Parathyroid adenoma (tissue), 2 donors: ENCODE measurements at regions not wholly inside any gene's neighbourhood (a gene's known extent, or its start where the extent isn't known, plus 50 kb on each side); places are given as distances from the start of the nearest gene placed in this dataset.
"Not testable (repeated sequence)": the region's sequence is repeated elsewhere in the genome, so short reads cannot be mapped to it uniquely, and the experiment has no call there.

Experiments
- H2AFZ ChIP-seq: fragments of 300-600 bp; sonication (generic); one replicate; pipeline ENCODE4 v1.7.0; 2017; ENCODE audit warnings: antibody characterized with exemption, mild to moderate bottlenecking
- H3K27ac ChIP-seq: fragments of 300-600 bp; sonication (generic); one replicate; pipeline ENCODE4 v1.7.0; 2017
- H3K27me3 ChIP-seq: fragments of 300-600 bp; sonication (generic); one replicate; pipeline ENCODE4 v1.7.0; 2017; ENCODE audit warnings: low read length; ENCODE audit not compliant: control insufficient read depth, insufficient read depth
- H3K36me3 ChIP-seq: fragments of 300-600 bp; sonication (generic); one replicate; pipeline ENCODE4 v1.7.0; 2017; ENCODE audit warnings: low read length; ENCODE audit not compliant: control insufficient read depth, insufficient read depth
- H3K4me1 ChIP-seq: fragments of 300-600 bp; sonication (generic); one replicate; pipeline ENCODE4 v1.7.0; 2017; ENCODE audit warnings: control low read depth
- H3K4me2 ChIP-seq: fragments of 300-600 bp; sonication (generic); one replicate; pipeline ENCODE4 v1.7.0; 2017; ENCODE audit warnings: low read length
- H3K4me3 ChIP-seq: fragments of 300-600 bp; sonication (generic); one replicate; pipeline ENCODE4 v1.7.0; 2017; ENCODE audit warnings: low read depth, low read length
- H3K79me2 ChIP-seq: fragments of 300-600 bp; sonication (generic); one replicate; pipeline ENCODE4 v1.7.0; 2017; ENCODE audit warnings: control low read depth
- H3K9ac ChIP-seq: fragments of 300-600 bp; sonication (generic); one replicate; pipeline ENCODE4 v1.7.0; 2017; ENCODE audit warnings: mild to moderate bottlenecking
- H3K9me3 ChIP-seq: fragments of 300-600 bp; sonication (generic); one replicate; pipeline ENCODE4 v1.7.0; 2017; ENCODE audit warnings: low read length; ENCODE audit not compliant: control insufficient read depth
- TF ChIP-seq, protein P1 (sequence below): fragments of 300-600 bp; sonication (generic); IDR thresholded peaks from one replicate; pipeline ENCODE4 v1.7.0; 2017; ENCODE audit warnings: antibody characterized with exemption, mild to moderate bottlenecking
- donor health status: primary hyperparathyroidism.

DNA sequence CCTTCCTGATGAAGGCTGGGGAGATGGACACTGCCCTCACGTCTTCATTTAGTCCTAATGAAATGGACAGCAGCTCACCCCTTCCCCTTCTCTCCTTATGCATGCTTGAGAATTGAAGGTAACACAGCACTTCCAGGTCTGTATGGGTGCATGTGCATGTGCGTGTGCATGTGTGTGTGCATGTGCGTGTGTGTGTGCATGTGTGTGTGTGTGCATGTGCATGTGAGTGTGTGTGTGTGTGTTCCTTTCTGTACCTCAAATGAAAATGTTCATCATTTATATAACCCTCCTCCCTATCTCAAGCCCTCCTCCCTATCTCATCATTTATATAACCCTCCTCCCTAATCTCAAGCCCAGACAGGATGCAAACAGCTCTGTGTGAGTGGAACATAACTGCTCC lies 444.8 kb downstream of the MAT2B start:
- H3K27me3 ChIP-seq: no peaks in the 10 kb centered on the region
- H3K4me2 ChIP-seq: no peak overlapping the region
- no peaks in the 10 kb centered on the region for H3K36me3 ChIP-seq
- no peak overlapping the region for H2AFZ ChIP-seq
- H3K27ac ChIP-seq: no peak overlapping the region
- H3K4me1 ChIP-seq: no peaks in the 10 kb centered on the region
- H3K9me3 ChIP-seq: no peaks in the 10 kb centered on the region
- no peak overlapping the region for H3K9ac ChIP-seq
- TF ChIP-seq, protein P1, sequence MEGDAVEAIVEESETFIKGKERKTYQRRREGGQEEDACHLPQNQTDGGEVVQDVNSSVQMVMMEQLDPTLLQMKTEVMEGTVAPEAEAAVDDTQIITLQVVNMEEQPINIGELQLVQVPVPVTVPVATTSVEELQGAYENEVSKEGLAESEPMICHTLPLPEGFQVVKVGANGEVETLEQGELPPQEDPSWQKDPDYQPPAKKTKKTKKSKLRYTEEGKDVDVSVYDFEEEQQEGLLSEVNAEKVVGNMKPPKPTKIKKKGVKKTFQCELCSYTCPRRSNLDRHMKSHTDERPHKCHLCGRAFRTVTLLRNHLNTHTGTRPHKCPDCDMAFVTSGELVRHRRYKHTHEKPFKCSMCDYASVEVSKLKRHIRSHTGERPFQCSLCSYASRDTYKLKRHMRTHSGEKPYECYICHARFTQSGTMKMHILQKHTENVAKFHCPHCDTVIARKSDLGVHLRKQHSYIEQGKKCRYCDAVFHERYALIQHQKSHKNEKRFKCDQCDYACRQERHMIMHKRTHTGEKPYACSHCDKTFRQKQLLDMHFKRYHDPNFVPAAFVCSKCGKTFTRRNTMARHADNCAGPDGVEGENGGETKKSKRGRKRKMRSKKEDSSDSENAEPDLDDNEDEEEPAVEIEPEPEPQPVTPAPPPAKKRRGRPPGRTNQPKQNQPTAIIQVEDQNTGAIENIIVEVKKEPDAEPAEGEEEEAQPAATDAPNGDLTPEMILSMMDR: no peak
- no peaks in the 10 kb centered on the region for H3K79me2 ChIP-seq
- no peak overlapping the region for H3K4me3 ChIP-seq

DNA sequence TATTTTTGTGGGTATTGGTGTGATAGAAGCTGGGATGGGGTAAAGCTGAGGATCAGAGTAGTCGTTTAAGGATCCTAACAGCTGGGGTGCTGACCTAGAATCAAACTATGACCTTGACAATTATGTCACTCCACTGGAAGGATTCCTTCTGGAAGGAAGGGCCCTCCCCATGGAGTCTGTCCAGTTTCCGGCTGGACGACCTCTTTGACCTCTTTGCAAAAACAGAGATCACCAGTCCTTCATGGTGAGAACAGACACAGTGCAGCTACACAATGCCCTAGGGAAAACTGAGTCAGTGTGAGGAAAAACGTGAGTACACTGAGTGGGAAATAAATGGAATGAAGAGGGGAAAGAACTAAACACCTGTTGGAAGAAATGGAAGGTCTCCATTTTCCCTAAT lies 445.6 kb downstream of the MAT2B start:
- Histone ChIP-seq H3K9ac (no peak overlapping the region), H3K27me3 (no peaks in the 10 kb centered on the region), H3K4me2 (no peak overlapping the region), H3K27ac (no peak overlapping the region), H2AFZ (no peak overlapping the region), H3K36me3 (no peaks in the 10 kb centered on the region), H3K4me3 (no peak overlapping the region), H3K9me3 (no peaks in the 10 kb centered on the region), H3K79me2 (no peaks in the 10 kb centered on the region), H3K4me1 (no peaks in the 10 kb centered on the region)
- TF ChIP-seq, protein P1: no peak

DNA sequence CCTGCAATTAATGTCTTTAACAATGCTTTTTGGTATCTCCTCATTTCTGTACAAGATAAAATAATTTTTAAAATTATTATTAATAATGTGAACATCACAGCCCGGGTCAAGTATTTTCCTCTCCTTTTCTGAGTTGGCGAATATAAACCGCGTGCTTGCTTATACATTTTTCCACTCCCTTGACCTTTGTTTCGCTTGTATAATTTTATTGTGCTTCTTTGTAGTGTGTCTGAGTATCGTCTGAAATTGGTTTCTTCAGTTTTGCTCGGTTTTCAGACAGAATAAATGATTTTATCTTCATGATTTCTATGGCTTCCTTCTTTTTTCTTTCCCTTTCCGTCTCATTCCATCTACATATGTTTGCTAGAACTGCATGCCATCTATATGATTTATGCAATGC lies 448.5 kb downstream of the MAT2B start:
- no peaks in the 10 kb centered on the region for H3K36me3 ChIP-seq
- no peak overlapping the region for H3K27ac ChIP-seq
- no peak overlapping the region for H3K4me3 ChIP-seq
- H3K27me3 ChIP-seq: no peaks in the 10 kb centered on the region
- no peaks in the 10 kb centered on the region for H3K9me3 ChIP-seq
- H3K79me2 ChIP-seq: no peaks in the 10 kb centered on the region
- no peaks in the 10 kb centered on the region for H3K4me1 ChIP-seq
- TF ChIP-seq, protein P1: no peak
- H3K4me2 ChIP-seq: no peak overlapping the region
- H3K9ac ChIP-seq: no peak overlapping the region
- H2AFZ ChIP-seq: no peak overlapping the region

DNA sequence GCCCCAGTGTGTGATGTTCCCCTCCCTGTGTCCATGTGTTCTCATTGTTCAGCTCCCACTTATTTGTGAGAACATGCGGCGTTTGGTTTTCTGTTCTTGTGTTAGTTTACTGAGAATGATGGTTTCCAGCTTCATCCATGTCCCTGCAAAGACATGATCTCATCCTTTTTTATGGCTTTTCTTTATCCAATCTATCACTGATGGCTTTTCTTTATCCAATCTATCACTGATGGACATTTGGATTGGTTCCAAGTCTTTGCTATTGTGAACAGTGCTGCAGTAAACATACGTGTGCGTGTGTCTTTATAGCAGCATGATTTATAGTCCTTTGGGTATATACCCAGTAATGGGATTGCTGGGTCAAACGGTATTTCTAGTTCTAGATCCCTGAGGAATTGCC lies 455.8 kb downstream of the MAT2B start:
- H3K4me1 ChIP-seq, H3K27me3 ChIP-seq, H2AFZ ChIP-seq, H3K36me3 ChIP-seq, H3K4me2 ChIP-seq, H3K27ac ChIP-seq, H3K9ac ChIP-seq, H3K9me3 ChIP-seq, H3K4me3 ChIP-seq, H3K79me2 ChIP-seq: not testable (repeated sequence)

DNA sequence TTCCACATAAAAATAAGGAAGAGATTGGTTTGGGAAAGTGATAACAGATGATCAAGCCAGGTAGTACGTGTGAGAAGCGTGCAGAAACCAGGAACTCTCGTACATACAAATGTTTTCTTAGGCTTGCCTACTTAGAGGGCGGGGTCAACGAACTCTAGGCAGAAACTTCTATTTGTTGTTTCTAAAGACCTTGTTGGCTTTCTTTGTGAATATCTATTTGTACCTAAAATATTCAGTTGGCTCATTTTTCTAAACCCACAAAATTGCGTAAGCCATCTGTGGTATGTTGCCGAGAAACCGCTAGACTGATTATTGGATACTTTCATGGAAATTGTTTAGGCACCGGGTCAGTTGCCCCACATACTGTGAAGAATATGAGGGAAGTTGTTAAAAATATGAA lies 458.5 kb downstream of the MAT2B start:
- no peak overlapping the region for H3K4me3 ChIP-seq
- TF ChIP-seq, protein P1: no peak
- no peak overlapping the region for H3K9ac ChIP-seq
- no peak overlapping the region for H3K27ac ChIP-seq
- H3K4me2 ChIP-seq: no peak overlapping the region
- no peaks in the 10 kb centered on the region for H3K36me3 ChIP-seq
- H3K79me2 ChIP-seq: no peaks in the 10 kb centered on the region
- no peak overlapping the region for H2AFZ ChIP-seq
- no peaks in the 10 kb centered on the region for H3K27me3 ChIP-seq
- no peaks in the 10 kb centered on the region for H3K9me3 ChIP-seq
- no peaks in the 10 kb centered on the region for H3K4me1 ChIP-seq
